ENCODE measurements at regions not wholly inside any gene's neighbourhood (a gene's known extent, or its start where the extent isn't known, plus 50 kb on each side); places are given as distances from the start of the nearest gene placed in this dataset.

DNA sequence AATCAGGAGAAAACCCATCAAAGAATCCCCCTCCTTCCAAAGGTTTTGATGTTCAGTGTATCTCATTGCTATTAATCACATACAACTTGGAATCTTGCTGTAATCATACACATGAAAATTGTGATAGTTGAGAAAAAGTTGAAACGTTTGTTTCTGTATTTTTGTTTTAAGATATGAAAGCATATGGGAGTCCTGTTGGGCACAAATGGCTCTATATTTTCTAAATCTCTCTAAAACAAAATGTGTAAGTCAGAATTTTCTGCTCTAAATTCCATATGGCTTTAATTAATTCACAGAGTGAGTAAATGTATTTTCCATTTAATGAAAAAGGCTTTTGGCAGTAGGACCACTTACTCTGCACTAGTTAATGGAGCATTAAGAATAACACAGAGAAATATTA lies 140.2 kb downstream of the MOSPD2 start:
- no peak for TF ChIP-seq ZFP3 (CRISPR knock-in tag; IDR thresholded peaks at IDR 0.05)
- TF ChIP-seq, protein P1, sequence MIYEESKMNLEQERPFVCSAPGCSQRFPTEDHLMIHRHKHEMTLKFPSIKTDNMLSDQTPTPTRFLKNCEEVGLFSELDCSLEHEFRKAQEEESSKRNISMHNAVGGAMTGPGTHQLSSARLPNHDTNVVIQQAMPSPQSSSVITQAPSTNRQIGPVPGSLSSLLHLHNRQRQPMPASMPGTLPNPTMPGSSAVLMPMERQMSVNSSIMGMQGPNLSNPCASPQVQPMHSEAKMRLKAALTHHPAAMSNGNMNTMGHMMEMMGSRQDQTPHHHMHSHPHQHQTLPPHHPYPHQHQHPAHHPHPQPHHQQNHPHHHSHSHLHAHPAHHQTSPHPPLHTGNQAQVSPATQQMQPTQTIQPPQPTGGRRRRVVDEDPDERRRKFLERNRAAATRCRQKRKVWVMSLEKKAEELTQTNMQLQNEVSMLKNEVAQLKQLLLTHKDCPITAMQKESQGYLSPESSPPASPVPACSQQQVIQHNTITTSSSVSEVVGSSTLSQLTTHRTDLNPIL (CRISPR knock-in tag; IDR thresholded peaks at IDR 0.05; ENCODE audit: low read depth): no peak

Data from SK-N-SH treated with all-trans-retinoic acid at 6 μM for 48 hours (cell line).